Esophagus mucosa (tissue), 1 donor: ENCODE measurements at regions not wholly inside any gene's neighbourhood (a gene's known extent, or its start where the extent isn't known, plus 50 kb on each side); places are given as distances from the start of the nearest gene placed in this dataset.

ENCODE experiments used
- ATAC-seq: fragments of 200-7000 bp; cut with Tn5 transposase; one replicate; pipeline ENCODE4 v1.9.1; 2020
- donor health status: DM: yes; HTN: yes; CAD: no.

DNA sequence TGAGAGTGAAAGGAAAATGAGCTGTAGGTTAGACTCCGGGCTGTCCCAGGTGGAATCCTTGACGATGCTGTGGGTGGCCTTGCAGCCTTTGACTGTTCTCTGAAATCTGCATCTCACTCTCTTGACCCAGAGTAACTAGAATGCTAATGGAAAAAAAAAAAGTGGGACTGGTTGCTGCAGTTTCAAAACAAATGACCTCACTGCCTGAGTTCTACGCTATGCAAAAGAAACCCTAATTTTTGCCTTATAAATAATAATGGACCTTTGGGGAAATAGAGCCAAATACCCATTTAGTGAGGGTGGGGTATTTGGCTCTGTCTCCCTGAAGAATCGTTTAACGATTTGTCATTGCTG lies 309.7 kb upstream of the C2CD4B start:
- no peak for ATAC-seq

- ATAC-seq = no peak
Measured at GRCh38 chr15:62475591-62475990, 310.5 kb upstream of the C2CD4B start.

- no peak for ATAC-seq
Measured at GRCh38 chr15:62476163-62476562, 311.1 kb upstream of the C2CD4B start.

DNA sequence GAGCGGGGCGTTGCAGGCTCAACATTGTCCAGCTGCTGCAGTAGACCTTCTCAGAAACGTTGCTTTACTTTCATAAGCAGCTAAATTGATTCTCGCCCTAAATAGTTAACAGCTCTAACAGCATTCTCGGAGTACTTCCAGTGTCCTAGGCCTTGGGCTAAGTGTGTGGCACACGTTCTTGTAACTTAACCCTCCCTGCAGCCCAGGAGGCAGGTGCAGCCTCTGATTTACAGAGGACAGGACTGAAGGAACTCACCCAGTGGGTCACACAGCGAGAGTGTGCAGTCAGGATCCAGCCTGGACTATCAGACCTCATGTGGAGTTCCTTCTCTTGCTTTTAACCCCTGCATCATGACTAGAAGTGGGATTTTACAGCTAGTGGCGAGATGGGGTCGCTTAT lies 312.8 kb upstream of the C2CD4B start:
- no peak for ATAC-seq

DNA sequence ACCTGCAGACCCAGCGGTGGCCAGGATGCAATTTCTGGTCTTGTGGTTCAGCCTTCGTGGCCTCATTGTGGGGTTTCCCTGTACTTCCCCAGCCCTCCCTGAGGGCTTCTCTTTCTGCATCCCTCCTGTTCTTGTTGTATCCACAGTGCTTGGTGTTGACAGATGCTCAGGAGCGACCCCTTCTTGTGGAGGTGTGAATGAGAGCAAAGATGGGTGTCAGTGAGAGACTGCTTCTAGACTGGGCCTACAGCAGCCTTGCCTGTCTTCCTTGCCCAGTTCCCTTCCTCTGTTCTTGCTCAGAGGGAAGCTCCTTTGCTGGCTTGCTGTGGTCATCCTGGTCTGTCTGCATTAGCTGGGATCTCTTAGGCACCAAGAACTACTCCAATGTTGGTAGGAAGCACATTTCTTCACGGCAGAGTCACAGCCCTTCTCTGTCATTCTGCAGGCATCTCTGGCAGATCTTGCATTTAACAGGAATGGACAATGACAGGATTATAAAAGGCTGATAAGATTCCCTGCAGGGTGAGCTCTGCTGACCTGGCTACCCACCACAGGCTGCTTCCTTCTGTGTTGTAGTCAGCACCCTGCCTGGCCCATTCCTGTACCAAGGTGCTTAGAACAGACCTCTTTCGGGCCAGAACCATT lies 317.8 kb upstream of the C2CD4B start:
- no peak for ATAC-seq

DNA sequence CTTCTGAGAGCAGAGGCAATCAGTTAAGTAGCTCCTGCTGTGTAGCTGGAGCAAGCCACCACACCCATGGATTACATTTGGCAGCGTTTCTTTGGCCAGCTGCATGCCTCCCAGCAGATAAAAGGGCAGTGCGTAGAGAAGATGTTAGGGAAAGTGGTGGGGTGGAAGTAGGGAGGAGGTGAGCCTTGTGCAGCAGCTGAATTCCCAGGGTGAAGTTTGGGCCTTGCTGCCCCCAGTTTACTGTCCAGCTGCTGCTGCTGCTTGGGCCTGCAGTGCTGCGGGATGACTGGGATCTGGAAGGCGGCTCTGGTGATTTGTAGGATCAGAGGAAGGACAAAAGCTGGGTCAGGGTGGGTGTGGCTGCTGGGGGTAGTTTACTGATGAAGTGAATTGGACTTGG lies 318.7 kb upstream of the C2CD4B start:
- no peak for ATAC-seq

DNA sequence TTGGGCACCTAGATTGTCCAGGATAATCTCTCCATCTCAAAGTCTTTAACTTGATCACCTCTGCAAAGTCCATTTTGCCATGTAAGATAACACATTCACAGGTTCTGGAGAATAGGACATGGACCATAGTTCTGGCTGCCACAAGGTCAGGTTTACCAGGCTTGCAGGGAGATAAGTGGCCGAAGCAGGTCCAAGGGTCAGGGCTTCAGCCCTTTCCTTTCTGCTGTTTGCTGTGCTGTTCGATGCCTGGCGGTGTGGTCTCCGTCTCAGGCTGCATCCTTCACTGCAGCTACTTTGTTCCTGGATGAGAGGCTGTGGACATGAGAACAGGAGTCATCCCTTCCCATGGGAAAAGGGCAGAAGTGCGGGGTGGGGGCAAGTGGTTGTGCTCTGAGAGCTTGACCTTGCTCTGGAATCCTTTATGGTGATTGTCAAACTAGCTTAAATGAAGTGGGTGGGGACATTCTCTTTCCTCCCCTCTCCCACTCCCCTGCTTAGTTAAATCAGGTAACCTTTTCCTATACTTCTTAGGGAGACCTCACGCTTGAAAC lies 320.2 kb upstream of the C2CD4B start:
- no peak for ATAC-seq

GRCh38 chr15:62486041-62486440 lies 321.0 kb upstream of the C2CD4B start:
- no peak for ATAC-seq

- no peak for ATAC-seq
Measured at GRCh38 chr15:62488387-62488786, 323.3 kb upstream of the C2CD4B start.

- ATAC-seq = no peak
Measured at GRCh38 chr15:62491642-62492041, 326.6 kb upstream of the C2CD4B start.

GRCh38 chr15:62492900-62493299 lies 327.8 kb upstream of the C2CD4B start:
- no peak for ATAC-seq

- ATAC-seq = no peak
Measured at GRCh38 chr15:62494197-62494596, 329.1 kb upstream of the C2CD4B start.

GRCh38 chr15:62495670-62496614 lies 330.9 kb upstream of the C2CD4B start:
- peak; percentile 90 for ATAC-seq

GRCh38 chr15:62497356-62497755 lies 332.3 kb upstream of the C2CD4B start:
- ATAC-seq = no peak

DNA sequence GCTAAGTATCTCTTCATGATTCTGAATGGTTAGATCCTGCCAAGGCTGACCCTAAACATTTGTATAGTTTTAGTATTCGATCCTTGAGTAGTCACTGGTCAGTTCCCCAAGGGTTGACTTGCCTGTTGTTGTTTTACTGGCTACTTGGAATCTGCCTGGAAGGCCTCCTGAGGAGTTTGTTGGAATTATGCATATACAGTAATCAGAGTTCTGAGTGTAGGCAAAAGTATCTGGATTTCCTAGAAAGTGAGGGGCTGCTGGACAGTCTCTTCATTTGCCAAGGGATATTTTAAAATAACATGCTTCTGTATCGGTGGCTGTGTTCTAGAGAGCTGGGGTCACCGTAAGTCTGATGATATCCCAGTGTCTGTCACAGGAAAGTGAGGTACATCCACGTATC lies 333.2 kb upstream of the C2CD4B start:
- no peak for ATAC-seq

DNA sequence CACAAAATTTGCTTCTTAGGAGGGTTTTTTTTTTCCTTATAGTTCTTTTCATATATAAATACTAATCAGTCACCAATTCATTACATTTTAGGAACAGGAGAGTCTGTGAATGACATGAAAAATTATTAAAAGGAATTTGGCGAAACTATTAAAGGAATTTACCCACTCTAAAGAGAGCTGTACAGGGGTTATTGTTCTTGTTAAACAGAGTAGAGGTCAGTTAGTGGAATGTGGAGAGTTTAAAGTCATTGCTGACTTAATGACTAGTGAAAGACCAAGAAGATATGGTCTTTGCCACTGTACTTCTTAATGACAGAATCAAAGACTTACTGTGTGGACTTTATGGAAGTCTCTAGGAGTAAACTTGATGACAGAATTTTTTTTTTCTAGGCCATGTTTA lies 333.6 kb upstream of the C2CD4B start:
- ATAC-seq = no peak

- no peak for ATAC-seq
Measured at GRCh38 chr15:62500325-62500724, 335.2 kb upstream of the C2CD4B start.

- no peak for ATAC-seq
Measured at GRCh38 chr15:62502451-62502850, 337.4 kb upstream of the C2CD4B start.

GRCh38 chr15:62503451-62503850 lies 338.4 kb upstream of the C2CD4B start:
- ATAC-seq = no peak

DNA sequence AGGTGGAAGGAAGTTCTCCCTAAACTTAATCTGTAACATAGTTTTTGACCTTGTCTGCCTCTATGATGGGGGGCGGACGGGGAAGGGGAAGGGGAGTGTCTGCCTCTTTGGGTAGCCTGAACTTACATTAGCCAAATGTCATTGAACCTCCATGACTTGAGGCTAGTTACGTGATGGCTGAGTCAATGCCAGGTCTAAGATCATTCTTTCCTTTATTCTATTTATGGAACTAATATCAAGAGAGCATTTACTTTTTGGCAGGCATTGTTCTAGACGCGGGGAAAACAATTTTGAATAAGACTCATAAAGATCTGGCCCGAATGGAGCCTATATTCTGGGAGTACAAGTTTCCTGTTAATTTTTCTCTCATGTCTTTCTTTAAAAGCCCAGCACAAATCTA lies 340.7 kb upstream of the C2CD4B start:
- ATAC-seq = no peak

GRCh38 chr15:62506217-62506805 lies 341.2 kb upstream of the C2CD4B start:
- no peak for ATAC-seq

DNA sequence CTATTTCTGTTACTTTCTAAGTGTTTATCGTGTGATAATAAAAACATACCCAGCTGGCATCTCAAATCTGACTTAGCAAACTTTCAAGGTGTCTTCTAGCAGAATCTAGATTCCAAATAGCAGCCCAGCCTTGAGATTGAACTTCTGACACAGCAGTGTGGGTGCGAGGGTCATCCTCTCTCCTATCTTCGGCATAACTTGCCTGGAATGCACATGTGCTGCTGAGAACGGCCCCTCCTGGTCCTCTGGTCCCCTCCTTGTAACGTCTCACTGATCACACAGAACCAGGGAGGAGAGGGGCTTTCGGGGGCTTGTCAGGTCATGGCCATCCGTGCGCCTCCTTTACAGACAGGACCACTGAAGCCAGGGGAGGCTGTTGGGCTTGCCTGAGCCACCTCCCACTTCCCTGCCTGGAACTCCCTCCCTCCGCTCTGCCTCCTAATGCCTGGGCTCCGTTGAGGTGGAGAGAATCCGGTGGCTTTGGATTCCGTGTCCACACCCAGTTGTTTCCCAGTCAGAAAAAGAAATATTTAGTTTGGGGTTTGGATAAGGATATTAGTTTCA lies 344.4 kb upstream of the C2CD4B start:
- no peak for ATAC-seq

- ATAC-seq = no peak
Measured at GRCh38 chr15:62510791-62511190, 345.7 kb upstream of the C2CD4B start.
